ENCODE measurements at regions not wholly inside any gene's neighbourhood (a gene's known extent, or its start where the extent isn't known, plus 50 kb on each side); places are given as distances from the start of the nearest gene placed in this dataset.

DNA sequence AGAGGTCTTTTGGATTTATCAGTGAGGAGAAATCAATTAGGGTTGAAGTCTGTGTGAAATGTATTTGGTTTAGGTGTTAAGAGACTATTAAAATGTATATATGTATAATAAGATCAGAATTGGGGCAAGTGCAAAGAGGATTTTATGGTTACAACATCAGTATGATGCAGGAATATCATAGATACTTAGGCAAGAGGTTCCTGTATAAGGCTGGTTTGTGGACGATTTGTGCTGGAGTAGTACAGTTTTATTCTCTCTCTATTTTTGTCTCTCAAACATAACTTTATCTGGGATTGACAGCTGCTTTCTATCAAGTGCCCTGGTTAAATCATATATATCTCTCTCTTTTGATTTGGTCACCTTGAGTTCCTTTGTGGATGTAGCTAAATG lies 142.5 kb downstream of the CTH start:
- Histone ChIP-seq H3K9ac (no peak overlapping the region), H3K4me2 (no peak overlapping the region), H3K4me1 (no peaks in the 10 kb centered on the region), H3K36me3 (no peaks in the 10 kb centered on the region), H3K9me3 (ENCODE audit: low read depth) (no peaks in the 10 kb centered on the region), H3K79me2 (ENCODE audit: low read depth) (no peaks in the 10 kb centered on the region), H3K27me3 (no peaks in the 10 kb centered on the region), H3K27ac (no peak overlapping the region), H3F3A (ENCODE audit: low read depth) (no peaks in the 10 kb centered on the region), H2AFZ (replicated peaks) (no peak overlapping the region), H4K20me1 (ENCODE audit: low read depth) (no peaks in the 10 kb centered on the region), H3K4me3 (no peak overlapping the region)
- Mint-ChIP-seq H3K4me1 (no peaks in the 10 kb centered on the region), H3K36me3 (no peaks in the 10 kb centered on the region), H3K4me3 (no peak overlapping the region), H3K27me3 (ENCODE audit: insufficient read depth, low read depth) (no peaks in the 10 kb centered on the region), H3K9me3 (no peaks in the 10 kb centered on the region), H3K27ac (no peak overlapping the region)
- DNase-seq (ENCODE audit: low spot score) = no peak
- TF ChIP-seq, protein P1, sequence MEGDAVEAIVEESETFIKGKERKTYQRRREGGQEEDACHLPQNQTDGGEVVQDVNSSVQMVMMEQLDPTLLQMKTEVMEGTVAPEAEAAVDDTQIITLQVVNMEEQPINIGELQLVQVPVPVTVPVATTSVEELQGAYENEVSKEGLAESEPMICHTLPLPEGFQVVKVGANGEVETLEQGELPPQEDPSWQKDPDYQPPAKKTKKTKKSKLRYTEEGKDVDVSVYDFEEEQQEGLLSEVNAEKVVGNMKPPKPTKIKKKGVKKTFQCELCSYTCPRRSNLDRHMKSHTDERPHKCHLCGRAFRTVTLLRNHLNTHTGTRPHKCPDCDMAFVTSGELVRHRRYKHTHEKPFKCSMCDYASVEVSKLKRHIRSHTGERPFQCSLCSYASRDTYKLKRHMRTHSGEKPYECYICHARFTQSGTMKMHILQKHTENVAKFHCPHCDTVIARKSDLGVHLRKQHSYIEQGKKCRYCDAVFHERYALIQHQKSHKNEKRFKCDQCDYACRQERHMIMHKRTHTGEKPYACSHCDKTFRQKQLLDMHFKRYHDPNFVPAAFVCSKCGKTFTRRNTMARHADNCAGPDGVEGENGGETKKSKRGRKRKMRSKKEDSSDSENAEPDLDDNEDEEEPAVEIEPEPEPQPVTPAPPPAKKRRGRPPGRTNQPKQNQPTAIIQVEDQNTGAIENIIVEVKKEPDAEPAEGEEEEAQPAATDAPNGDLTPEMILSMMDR (IDR thresholded peaks at IDR 0.05) = no peak
- no peak for TF ChIP-seq EZH2 (IDR thresholded peaks at IDR 0.05)
- TF ChIP-seq EZH2phosphoT487 (IDR thresholded peaks at IDR 0.05) = no peak

GRCh38 chr1:70554341-70554740 lies 143.3 kb downstream of the CTH start:
- no peaks in the 10 kb centered on the region for H4K20me1 ChIP-seq (ENCODE audit: low read depth)
- no peaks in the 10 kb centered on the region for H3K27me3 Mint-ChIP-seq (ENCODE audit: insufficient read depth, low read depth)
- H3K4me3 ChIP-seq = no peak overlapping the region
- H3K4me1 Mint-ChIP-seq = no peaks in the 10 kb centered on the region
- H2AFZ ChIP-seq (replicated peaks) = no peak overlapping the region
- H3K36me3 ChIP-seq = no peaks in the 10 kb centered on the region
- no peak overlapping the region for H3K27ac Mint-ChIP-seq
- H3K9me3 ChIP-seq (ENCODE audit: low read depth) = no peaks in the 10 kb centered on the region
- H3K27ac ChIP-seq = no peak overlapping the region
- no peak overlapping the region for H3K4me3 Mint-ChIP-seq
- H3F3A ChIP-seq (ENCODE audit: low read depth) = no peaks in the 10 kb centered on the region
- H3K9ac ChIP-seq = no peak overlapping the region
- no peaks in the 10 kb centered on the region for H3K4me1 ChIP-seq
- TF ChIP-seq EZH2 (IDR thresholded peaks at IDR 0.05) = no peak
- no peak for TF ChIP-seq EZH2phosphoT487 (IDR thresholded peaks at IDR 0.05)
- TF ChIP-seq, protein P1 (IDR thresholded peaks at IDR 0.05) = no peak
- no peak for DNase-seq (ENCODE audit: low spot score)
- no peaks in the 10 kb centered on the region for H3K9me3 Mint-ChIP-seq
- no peak overlapping the region for H3K4me2 ChIP-seq
- no peaks in the 10 kb centered on the region for H3K36me3 Mint-ChIP-seq
- H3K27me3 ChIP-seq = no peaks in the 10 kb centered on the region
- H3K79me2 ChIP-seq (ENCODE audit: low read depth) = no peaks in the 10 kb centered on the region

GRCh38 chr1:70556541-70556940 lies 145.5 kb downstream of the CTH start:
- no peak overlapping the region for H3K27ac ChIP-seq
- H3K36me3 Mint-ChIP-seq = no peaks in the 10 kb centered on the region
- no peaks in the 10 kb centered on the region for H3K9me3 Mint-ChIP-seq
- no peaks in the 10 kb centered on the region for H3K4me1 ChIP-seq
- H3K4me3 Mint-ChIP-seq = no peak overlapping the region
- no peak overlapping the region for H2AFZ ChIP-seq (replicated peaks)
- DNase-seq (ENCODE audit: low spot score) = no peak
- no peaks in the 10 kb centered on the region for H3K79me2 ChIP-seq (ENCODE audit: low read depth)
- no peak overlapping the region for H3K4me3 ChIP-seq
- no peaks in the 10 kb centered on the region for H3K27me3 Mint-ChIP-seq (ENCODE audit: insufficient read depth, low read depth)
- H3K27me3 ChIP-seq = no peaks in the 10 kb centered on the region
- H3K27ac Mint-ChIP-seq = no peak overlapping the region
- no peak overlapping the region for H3K4me2 ChIP-seq
- no peaks in the 10 kb centered on the region for H3K4me1 Mint-ChIP-seq
- no peak overlapping the region for H3K9ac ChIP-seq
- H3K9me3 ChIP-seq (ENCODE audit: low read depth) = no peaks in the 10 kb centered on the region
- no peaks in the 10 kb centered on the region for H3K36me3 ChIP-seq
- no peaks in the 10 kb centered on the region for H4K20me1 ChIP-seq (ENCODE audit: low read depth)
- TF ChIP-seq, protein P1 (IDR thresholded peaks at IDR 0.05) = no peak
- TF ChIP-seq EZH2phosphoT487 (IDR thresholded peaks at IDR 0.05) (no peak), EZH2 (IDR thresholded peaks at IDR 0.05) (no peak)
- no peaks in the 10 kb centered on the region for H3F3A ChIP-seq (ENCODE audit: low read depth)

- no peak overlapping the region for H2AFZ ChIP-seq (replicated peaks)
- DNase-seq (ENCODE audit: low spot score) = no peak
- H3K27ac Mint-ChIP-seq = no peak overlapping the region
- no peaks in the 10 kb centered on the region for H3K4me1 Mint-ChIP-seq
- H3K4me3 ChIP-seq = no peak overlapping the region
- H3K4me1 ChIP-seq = no peaks in the 10 kb centered on the region
- H3K4me2 ChIP-seq = no peak overlapping the region
- no peaks in the 10 kb centered on the region for H3K36me3 ChIP-seq
- TF ChIP-seq EZH2 (IDR thresholded peaks at IDR 0.05) = no peak
- TF ChIP-seq EZH2phosphoT487 (IDR thresholded peaks at IDR 0.05) = no peak
- TF ChIP-seq, protein P1 (IDR thresholded peaks at IDR 0.05) = no peak
- no peak overlapping the region for H3K27ac ChIP-seq
- no peak overlapping the region for H3K9ac ChIP-seq
- no peaks in the 10 kb centered on the region for H3K9me3 ChIP-seq (ENCODE audit: low read depth)
- no peaks in the 10 kb centered on the region for H3K27me3 Mint-ChIP-seq (ENCODE audit: insufficient read depth, low read depth)
- H3K9me3 Mint-ChIP-seq = no peaks in the 10 kb centered on the region
- no peaks in the 10 kb centered on the region for H3K27me3 ChIP-seq
- no peaks in the 10 kb centered on the region for H3K36me3 Mint-ChIP-seq
- H3F3A ChIP-seq (ENCODE audit: low read depth) = no peaks in the 10 kb centered on the region
- H3K4me3 Mint-ChIP-seq = no peak overlapping the region
- H3K79me2 ChIP-seq (ENCODE audit: low read depth) = no peaks in the 10 kb centered on the region
- H4K20me1 ChIP-seq (ENCODE audit: low read depth) = no peaks in the 10 kb centered on the region
Observed at GRCh38 chr1:70567167-70567566, 156.1 kb downstream of the CTH start.
